Liver (tissue), 8 donors: ENCODE measurements at regions not wholly inside any gene's neighbourhood (a gene's known extent, or its start where the extent isn't known, plus 50 kb on each side); places are given as distances from the start of the nearest gene placed in this dataset.

Experiments used
- DNase-seq: peaks from one replicate; pipeline ENCODE4 v3.0.0-alpha.2; 2017; ENCODE audit warnings: low spot score
- H3K27ac ChIP-seq, 2 donors: one replicate each; pipeline ENCODE4 v1.7.0; 2013; ENCODE audit warnings: inconsistent platforms in 2 of 2, low read length in 2 of 2, control low read depth in 1 of 2, low read depth in 1 of 2, mild to moderate bottlenecking in 1 of 2
- H3K27me3 ChIP-seq, 4 donors: one replicate each; pipeline versions ENCODE4 v1.6.1 to v1.7.0; 2013; ENCODE audit warnings: low read length in 3 of 4, inconsistent platforms in 1 of 4, mild to moderate bottlenecking in 1 of 4, moderate library complexity in 1 of 4; ENCODE audit not compliant: control insufficient read depth in 4 of 4, insufficient read depth in 4 of 4
- H3K36me3 ChIP-seq, 4 donors: one replicate each; pipeline versions ENCODE4 v1.6.1 to v1.7.0; 2013; ENCODE audit warnings: low read length in 3 of 4, mild to moderate bottlenecking in 3 of 4, low read depth in 1 of 4, moderate library complexity in 1 of 4; ENCODE audit not compliant: control insufficient read depth in 4 of 4, insufficient read depth in 3 of 4
- H3K4me1 ChIP-seq, 4 donors: one replicate each; pipeline versions ENCODE4 v1.6.1 to v1.7.0; 2013; ENCODE audit warnings: low read length in 3 of 4, mild to moderate bottlenecking in 3 of 4, moderate library complexity in 1 of 4; ENCODE audit not compliant: control insufficient read depth in 4 of 4, insufficient read depth in 4 of 4
- H3K4me3 ChIP-seq, 3 donors: one replicate each; pipeline versions ENCODE4 v1.6.1 to v1.7.0; 2013; ENCODE audit warnings: low read length in 3 of 3, control low read depth in 1 of 3, low read depth in 1 of 3, mild to moderate bottlenecking in 1 of 3
- H3K9ac ChIP-seq, 2 donors: one replicate each; pipeline ENCODE4 v1.7.0; 2013; ENCODE audit warnings: low read length in 2 of 2, mild to moderate bottlenecking in 2 of 2, moderate library complexity in 2 of 2, control low read depth in 1 of 2, low read depth in 1 of 2
- H3K9me3 ChIP-seq, 4 donors: one replicate each; pipeline versions ENCODE4 v1.6.1 to v1.7.0; 2013; ENCODE audit warnings: low read length in 3 of 4; ENCODE audit not compliant: control insufficient read depth in 4 of 4
- EGR1 ChIP-seq, 2 donors: IDR thresholded peaks; 2 replicates each; pipeline ENCODE4 v1.6.1; 2016 to 2018; ENCODE audit warnings: antibody characterized with exemption in 2 of 2, low read depth in 2 of 2
- FOXA1 ChIP-seq: IDR thresholded peaks from 2 replicates; pipeline ENCODE4 v1.6.1; 2016; ENCODE audit warnings: antibody characterized with exemption
- FOXA2 ChIP-seq: IDR thresholded peaks from 2 replicates; pipeline ENCODE4 v1.6.1; 2016; ENCODE audit warnings: antibody characterized with exemption
- GABPA ChIP-seq, 2 donors: IDR thresholded peaks in 1 of 2; conservative IDR thresholded peaks in 1 of 2; 2 replicates each; pipeline ENCODE4 v1.6.1; 2016; ENCODE audit warnings: antibody characterized with exemption in 2 of 2, mild to moderate bottlenecking in 1 of 2, moderate library complexity in 1 of 2
- HNF4A ChIP-seq, 2 donors: conservative IDR thresholded peaks; 2 replicates each; pipeline ENCODE4 v1.6.1; 2016; ENCODE audit warnings: antibody characterized with exemption in 2 of 2, mild to moderate bottlenecking in 2 of 2
- HNF4G ChIP-seq: IDR thresholded peaks from 2 replicates; pipeline ENCODE4 v1.6.1; 2016; ENCODE audit warnings: antibody characterized with exemption
- JUND ChIP-seq, 2 donors: IDR thresholded peaks; 2 replicates each; pipeline ENCODE4 v1.6.1; 2016; ENCODE audit warnings: antibody characterized with exemption in 2 of 2
- NR2F2 ChIP-seq: IDR thresholded peaks from 2 replicates; pipeline ENCODE4 v1.6.1; 2016; ENCODE audit warnings: antibody characterized with exemption
- RAD21 ChIP-seq, 2 donors: IDR thresholded peaks; 2 replicates each; pipeline ENCODE4 v1.6.1; 2016; ENCODE audit warnings: antibody characterized with exemption in 2 of 2, mild to moderate bottlenecking in 2 of 2
- RXRA ChIP-seq, 2 donors: IDR thresholded peaks; 2 replicates each; pipeline ENCODE4 v1.6.1; 2017 to 2018; ENCODE audit warnings: antibody characterized with exemption in 2 of 2, mild to moderate bottlenecking in 1 of 2
- SP1 ChIP-seq: IDR thresholded peaks from 2 replicates; pipeline ENCODE4 v1.6.1; 2018; ENCODE audit warnings: antibody characterized with exemption, mild to moderate bottlenecking
- TAF1 ChIP-seq: conservative IDR thresholded peaks from 2 replicates; pipeline ENCODE4 v1.6.1; 2016; ENCODE audit warnings: antibody characterized with exemption, mild to moderate bottlenecking
- YY1 ChIP-seq: IDR thresholded peaks from 2 replicates; pipeline ENCODE4 v1.6.1; 2016; ENCODE audit warnings: antibody characterized with exemption, mild to moderate bottlenecking
- WGBS: extraction: QIAGEN DNeasy Blood & Tissue Kit; methylation state at CpG from one replicate; pipeline ENCODE4 v1.1.7; 2013; 5-methylcytosine and 5-hydroxymethylcytosine counted together
- TF ChIP-seq, protein P1 (sequence below): IDR thresholded peaks from 2 replicates; pipeline ENCODE4 v1.6.1; 2016; ENCODE audit warnings: antibody characterized with exemption
- TF ChIP-seq, protein P2 (sequence below): IDR thresholded peaks from 2 replicates; pipeline ENCODE4 v1.6.1; 2016; ENCODE audit warnings: antibody characterized with exemption
- TF ChIP-seq, protein P3 (sequence below): fragments of 150-350 bp; IDR thresholded peaks from 2 replicates; pipeline ENCODE4 v1.5.1; 2017; ENCODE audit warnings: improper control_type of control experiment, low read depth, low read length; ENCODE audit not compliant: missing input control
- TF ChIP-seq, protein P4 (sequence below): IDR thresholded peaks from 2 replicates; pipeline ENCODE4 v1.6.1; 2016; ENCODE audit warnings: antibody characterized with exemption
- TF ChIP-seq, protein P5 (sequence below): IDR thresholded peaks from 2 replicates; pipeline ENCODE4 v1.6.1; 2016; ENCODE audit warnings: antibody characterized with exemption, mild to moderate bottlenecking
- donor health status: healthy.
- donor health status: healthy.
- donor health status: healthy.
- donor health status: healthy.
- donor health status: healthy.

DNA sequence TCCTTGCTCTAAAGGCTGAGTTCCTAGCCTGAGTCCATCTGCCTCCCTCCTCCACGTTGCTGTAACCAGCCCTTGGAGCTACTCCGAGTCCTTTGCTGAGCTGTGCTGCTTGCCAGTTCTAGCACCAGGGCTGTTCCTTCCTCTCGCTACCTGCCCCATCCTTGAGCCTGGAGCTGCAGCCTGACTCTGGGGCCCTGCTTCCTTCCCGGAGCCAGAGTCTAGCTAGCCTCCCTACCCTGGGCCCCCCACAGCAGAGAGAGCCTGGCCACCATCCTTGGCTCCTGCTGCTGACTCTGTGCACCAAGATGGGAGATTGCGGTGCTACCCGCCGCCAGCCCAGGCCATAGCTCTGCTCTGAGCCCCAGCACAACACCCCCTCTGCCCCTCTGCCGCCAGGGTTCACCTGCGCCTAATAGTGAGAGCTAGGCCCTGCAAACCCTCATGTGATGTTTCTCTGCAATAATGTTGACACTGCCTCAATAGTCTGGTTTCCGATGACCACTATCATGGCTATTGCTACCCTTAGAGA, 135.9 kb upstream of the ASB18 start:
- Histone ChIP-seq H3K9ac (no peak overlapping the region), H3K36me3 (no peaks in the 10 kb centered on the region), H3K4me1 (no peaks in the 10 kb centered on the region), H3K4me3 (no peak overlapping the region), H3K27me3 (peaks cover 0 to 2% (median 0%) of the 10 kb centered on the region in 4 donors), H3K9me3 (no peaks in the 10 kb centered on the region), H3K27ac (no peak overlapping the region)
- TF ChIP-seq FOXA2: no peak
- no peak for TF ChIP-seq EGR1 (IDR thresholded peaks at IDR 0.05; ENCODE audit: low read depth in 2 of 2)
- TF ChIP-seq HNF4A (conservative IDR thresholded peaks at IDR 0.05): no peak
- TF ChIP-seq, protein P1, sequence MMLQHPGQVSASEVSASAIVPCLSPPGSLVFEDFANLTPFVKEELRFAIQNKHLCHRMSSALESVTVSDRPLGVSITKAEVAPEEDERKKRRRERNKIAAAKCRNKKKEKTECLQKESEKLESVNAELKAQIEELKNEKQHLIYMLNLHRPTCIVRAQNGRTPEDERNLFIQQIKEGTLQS: no peak
- TF ChIP-seq, protein P2, sequence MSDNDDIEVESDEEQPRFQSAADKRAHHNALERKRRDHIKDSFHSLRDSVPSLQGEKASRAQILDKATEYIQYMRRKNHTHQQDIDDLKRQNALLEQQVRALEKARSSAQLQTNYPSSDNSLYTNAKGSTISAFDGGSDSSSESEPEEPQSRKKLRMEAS: no peak
- no peak for TF ChIP-seq SP1
- TF ChIP-seq TAF1: no peak
- TF ChIP-seq, protein P3, sequence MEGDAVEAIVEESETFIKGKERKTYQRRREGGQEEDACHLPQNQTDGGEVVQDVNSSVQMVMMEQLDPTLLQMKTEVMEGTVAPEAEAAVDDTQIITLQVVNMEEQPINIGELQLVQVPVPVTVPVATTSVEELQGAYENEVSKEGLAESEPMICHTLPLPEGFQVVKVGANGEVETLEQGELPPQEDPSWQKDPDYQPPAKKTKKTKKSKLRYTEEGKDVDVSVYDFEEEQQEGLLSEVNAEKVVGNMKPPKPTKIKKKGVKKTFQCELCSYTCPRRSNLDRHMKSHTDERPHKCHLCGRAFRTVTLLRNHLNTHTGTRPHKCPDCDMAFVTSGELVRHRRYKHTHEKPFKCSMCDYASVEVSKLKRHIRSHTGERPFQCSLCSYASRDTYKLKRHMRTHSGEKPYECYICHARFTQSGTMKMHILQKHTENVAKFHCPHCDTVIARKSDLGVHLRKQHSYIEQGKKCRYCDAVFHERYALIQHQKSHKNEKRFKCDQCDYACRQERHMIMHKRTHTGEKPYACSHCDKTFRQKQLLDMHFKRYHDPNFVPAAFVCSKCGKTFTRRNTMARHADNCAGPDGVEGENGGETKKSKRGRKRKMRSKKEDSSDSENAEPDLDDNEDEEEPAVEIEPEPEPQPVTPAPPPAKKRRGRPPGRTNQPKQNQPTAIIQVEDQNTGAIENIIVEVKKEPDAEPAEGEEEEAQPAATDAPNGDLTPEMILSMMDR: no peak
- TF ChIP-seq HNF4G: no peak
- TF ChIP-seq, protein P4, sequence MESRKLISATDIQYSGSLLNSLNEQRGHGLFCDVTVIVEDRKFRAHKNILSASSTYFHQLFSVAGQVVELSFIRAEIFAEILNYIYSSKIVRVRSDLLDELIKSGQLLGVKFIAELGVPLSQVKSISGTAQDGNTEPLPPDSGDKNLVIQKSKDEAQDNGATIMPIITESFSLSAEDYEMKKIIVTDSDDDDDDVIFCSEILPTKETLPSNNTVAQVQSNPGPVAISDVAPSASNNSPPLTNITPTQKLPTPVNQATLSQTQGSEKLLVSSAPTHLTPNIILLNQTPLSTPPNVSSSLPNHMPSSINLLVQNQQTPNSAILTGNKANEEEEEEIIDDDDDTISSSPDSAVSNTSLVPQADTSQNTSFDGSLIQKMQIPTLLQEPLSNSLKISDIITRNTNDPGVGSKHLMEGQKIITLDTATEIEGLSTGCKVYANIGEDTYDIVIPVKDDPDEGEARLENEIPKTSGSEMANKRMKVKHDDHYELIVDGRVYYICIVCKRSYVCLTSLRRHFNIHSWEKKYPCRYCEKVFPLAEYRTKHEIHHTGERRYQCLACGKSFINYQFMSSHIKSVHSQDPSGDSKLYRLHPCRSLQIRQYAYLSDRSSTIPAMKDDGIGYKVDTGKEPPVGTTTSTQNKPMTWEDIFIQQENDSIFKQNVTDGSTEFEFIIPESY: no peak
- TF ChIP-seq RAD21 (IDR thresholded peaks at IDR 0.05): no peak
- TF ChIP-seq RXRA (IDR thresholded peaks at IDR 0.05): no peak
- TF ChIP-seq FOXA1: no peak
- TF ChIP-seq NR2F2: no peak
- 95% methylated on average over 10 of the region's 10 CpGs for WGBS
- no peak for DNase-seq

DNA sequence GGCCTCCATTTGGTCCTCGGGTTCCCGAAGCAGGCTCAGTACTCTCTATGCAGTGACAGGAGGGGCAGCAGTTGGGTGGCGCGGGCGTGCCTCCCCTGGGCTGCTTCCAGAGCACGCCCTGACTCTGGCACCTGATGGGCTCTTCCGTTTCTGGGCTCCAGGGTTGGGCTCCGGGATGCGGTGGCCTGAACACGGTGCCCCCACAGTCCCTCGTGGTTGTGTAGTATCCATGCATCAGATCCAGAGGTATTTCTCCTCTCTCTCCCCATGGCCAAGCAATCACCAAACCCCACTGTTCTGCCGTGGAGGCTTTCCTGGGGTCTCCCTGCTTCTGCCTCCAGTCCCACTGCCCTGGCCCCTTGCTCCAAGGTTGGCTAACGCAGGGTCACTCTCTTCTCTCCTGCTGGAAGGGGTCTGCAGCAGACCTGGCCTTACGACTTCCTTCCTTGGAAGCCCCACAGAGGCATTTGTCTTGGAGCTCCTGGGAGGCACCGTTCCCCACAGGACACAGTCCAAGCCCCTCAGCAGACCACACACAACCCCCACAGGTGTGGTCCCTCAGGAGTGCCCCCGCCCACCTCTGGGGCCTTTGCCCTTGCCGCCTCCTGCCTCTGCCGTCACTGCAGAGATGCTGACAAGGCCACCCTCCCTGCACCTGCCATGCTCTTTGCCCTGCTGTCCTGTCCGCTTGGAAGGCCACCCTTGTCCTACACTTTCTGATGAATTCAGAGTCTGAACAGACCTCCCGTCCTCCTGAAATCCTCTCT, 136.6 kb upstream of the ASB18 start:
- no peaks in the 10 kb centered on the region for H3K36me3 ChIP-seq
- WGBS: 88% methylated on average over 20 of the region's 20 CpGs

More for the DNA sequence above, 136.6 kb upstream of the ASB18 start:
- Histone ChIP-seq H3K4me1 (no peaks in the 10 kb centered on the region), H3K4me3 (no peak overlapping the region), H3K27ac (no peak overlapping the region), H3K9me3 (no peaks in the 10 kb centered on the region), H3K9ac (no peak overlapping the region), H3K27me3 (peaks cover 0 to 2% (median 0%) of the 10 kb centered on the region in 4 donors)
- no peak for TF ChIP-seq NR2F2
- TF ChIP-seq JUND (IDR thresholded peaks at IDR 0.05): no peak
- TF ChIP-seq, protein P1: no peak
- no peak for TF ChIP-seq RXRA (IDR thresholded peaks at IDR 0.05)
- TF ChIP-seq, protein P5, sequence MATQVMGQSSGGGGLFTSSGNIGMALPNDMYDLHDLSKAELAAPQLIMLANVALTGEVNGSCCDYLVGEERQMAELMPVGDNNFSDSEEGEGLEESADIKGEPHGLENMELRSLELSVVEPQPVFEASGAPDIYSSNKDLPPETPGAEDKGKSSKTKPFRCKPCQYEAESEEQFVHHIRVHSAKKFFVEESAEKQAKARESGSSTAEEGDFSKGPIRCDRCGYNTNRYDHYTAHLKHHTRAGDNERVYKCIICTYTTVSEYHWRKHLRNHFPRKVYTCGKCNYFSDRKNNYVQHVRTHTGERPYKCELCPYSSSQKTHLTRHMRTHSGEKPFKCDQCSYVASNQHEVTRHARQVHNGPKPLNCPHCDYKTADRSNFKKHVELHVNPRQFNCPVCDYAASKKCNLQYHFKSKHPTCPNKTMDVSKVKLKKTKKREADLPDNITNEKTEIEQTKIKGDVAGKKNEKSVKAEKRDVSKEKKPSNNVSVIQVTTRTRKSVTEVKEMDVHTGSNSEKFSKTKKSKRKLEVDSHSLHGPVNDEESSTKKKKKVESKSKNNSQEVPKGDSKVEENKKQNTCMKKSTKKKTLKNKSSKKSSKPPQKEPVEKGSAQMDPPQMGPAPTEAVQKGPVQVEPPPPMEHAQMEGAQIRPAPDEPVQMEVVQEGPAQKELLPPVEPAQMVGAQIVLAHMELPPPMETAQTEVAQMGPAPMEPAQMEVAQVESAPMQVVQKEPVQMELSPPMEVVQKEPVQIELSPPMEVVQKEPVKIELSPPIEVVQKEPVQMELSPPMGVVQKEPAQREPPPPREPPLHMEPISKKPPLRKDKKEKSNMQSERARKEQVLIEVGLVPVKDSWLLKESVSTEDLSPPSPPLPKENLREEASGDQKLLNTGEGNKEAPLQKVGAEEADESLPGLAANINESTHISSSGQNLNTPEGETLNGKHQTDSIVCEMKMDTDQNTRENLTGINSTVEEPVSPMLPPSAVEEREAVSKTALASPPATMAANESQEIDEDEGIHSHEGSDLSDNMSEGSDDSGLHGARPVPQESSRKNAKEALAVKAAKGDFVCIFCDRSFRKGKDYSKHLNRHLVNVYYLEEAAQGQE: no peak
- TF ChIP-seq RAD21 (IDR thresholded peaks at IDR 0.05): no peak
- TF ChIP-seq, protein P2: no peak
- no peak for TF ChIP-seq FOXA2
- TF ChIP-seq HNF4G: no peak
- no peak for TF ChIP-seq EGR1 (IDR thresholded peaks at IDR 0.05; ENCODE audit: low read depth in 2 of 2)
- TF ChIP-seq GABPA (IDR thresholded peaks at IDR 0.05 in 1 of 2, conservative IDR thresholded peaks at IDR 0.05 in 1 of 2): no peak
- TF ChIP-seq HNF4A (conservative IDR thresholded peaks at IDR 0.05): no peak
- TF ChIP-seq FOXA1: no peak
- no peak for TF ChIP-seq YY1
- TF ChIP-seq, protein P4: no peak
- no peak for TF ChIP-seq SP1
- no peak for DNase-seq
